CD4-positive, alpha-beta T cell treated with Interferon alpha-2 for 1 hour (primary cell): ENCODE measurements at regions not wholly inside any gene's neighbourhood (a gene's known extent, or its start where the extent isn't known, plus 50 kb on each side); places are given as distances from the start of the nearest gene placed in this dataset.

Experiments used
- DNase-seq, 2 donors: peaks; one replicate each; pipeline ENCODE4 v3.0.0-alpha.2; 2020 to 2022

DNA sequence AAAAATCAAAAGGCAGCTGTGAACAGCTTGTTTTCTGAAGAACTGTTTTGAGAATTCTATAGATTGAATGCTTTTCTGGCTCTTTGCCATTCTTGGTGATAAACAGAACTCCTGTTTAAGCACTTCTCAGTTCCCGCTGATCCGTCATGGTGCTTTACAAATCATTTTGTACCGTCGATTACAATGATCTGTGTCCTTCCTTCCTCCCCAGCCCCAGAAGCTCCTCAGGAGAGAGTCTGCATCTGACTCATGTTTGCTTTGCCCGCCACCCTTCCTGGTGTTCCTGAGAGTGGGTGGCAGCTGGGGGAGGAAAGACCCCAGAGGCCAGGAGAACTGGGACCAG lies 538.6 kb upstream of the MARCKS start:
- DNase-seq, result no peak

DNA sequence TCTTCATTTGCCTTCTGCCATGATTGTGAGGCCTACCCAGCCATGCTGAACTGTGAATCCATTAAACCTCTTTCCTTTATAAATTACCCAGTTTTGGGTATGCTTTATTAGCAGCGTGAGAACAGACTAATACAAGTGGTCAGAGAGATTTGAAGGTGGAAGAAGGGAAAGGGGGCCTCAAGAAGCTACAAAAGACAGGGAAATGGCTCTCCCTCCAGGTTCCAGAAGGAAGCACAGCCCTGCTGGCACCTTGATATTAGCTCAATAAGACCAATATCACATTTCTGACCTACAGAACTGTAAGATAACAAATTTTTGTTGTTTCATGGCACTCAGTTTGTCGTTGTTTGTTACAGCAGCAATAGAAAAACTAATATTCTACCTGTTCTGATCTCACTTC lies 536.5 kb upstream of the MARCKS start:
- DNase-seq, result no peak

DNA sequence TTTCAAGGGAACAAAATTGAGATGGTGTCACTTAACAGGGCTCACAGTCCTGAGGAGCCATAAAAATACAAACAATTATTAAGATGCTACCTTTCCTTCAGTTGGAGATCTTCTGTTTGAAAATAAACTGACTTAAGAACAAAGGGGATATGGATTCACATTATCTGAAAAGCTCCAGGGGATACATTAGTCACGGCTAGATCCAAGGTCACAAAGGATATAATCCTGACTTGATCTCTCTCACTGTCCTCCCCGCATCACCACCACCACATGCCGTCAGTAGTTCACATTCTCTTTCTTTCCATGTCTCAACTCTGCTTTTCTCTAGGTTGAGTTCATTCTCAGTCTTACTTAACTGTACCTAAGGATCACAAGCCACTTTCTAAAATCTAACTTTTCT lies 530.4 kb upstream of the MARCKS start:
- DNase-seq, result no peak

DNA sequence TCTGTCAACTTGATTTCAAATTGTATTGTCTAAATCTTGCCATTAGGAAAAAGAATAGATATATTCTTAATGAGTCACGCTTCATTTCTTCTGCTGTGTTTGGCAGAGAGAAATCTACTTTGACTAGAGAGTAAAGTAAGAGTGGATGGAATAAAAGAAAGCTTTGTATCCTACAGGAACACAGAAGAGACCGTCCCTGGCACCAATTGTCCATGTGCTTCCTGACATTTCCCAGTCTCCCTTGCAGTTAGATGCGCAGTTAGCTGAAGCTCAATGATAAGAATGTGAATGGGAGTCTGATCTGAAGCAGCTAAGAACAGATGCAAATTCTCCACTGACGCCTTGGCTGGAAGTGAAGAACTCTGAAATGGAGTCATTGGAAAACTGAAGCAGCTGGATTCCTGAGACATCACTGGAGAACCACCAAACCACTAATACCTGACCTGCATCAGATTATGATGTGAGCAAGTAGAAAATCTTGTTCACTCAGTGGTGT lies 528.2 kb upstream of the MARCKS start:
- no peak for DNase-seq

DNA sequence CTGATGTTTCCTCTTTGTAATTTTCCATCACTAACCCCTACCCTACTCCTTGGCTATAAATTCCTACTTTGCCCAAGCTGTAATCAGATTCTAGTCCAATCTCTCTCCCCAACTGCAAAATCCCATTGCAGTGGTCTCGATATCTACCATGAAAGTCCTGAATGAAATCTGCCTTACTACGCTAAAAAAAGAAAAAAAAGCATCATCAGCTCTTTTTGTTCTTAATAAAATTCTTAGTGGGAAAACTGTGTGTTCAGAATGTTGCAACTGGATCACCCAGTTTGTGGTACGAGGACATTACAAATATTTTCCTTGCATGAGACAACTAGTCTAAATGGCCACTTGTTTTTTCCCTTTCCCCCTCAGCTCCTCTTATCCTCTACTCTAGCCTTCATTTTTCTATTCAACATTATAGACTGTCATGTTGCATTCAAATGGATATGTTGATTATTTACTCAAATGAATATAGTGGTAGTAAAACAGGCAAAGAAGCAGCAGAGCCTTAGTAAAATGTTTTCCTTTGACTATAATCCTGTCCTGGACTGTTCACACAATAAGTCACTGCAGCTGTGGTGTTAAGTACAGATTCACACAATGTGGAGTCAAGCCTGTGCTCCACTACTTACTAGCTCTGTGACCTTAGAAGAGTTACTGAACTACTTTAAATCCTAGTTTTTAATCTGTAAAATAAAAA lies 527.1 kb upstream of the MARCKS start:
- no peak for DNase-seq

DNA sequence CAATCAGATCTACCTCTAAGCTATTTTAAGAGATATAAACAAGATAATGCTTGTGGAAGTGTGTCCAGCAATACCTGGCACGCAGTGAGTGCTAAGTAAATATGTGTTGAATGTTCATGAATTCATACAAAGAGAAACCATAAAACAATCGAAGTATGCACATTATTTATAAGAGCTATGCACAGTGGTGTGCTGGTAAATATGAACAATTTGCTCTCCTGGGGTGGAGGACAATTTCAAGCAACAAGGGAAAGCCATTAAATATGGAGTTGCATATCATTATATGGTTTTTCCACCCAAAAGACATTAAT lies 526.6 kb upstream of the MARCKS start:
- no peak for DNase-seq

DNA sequence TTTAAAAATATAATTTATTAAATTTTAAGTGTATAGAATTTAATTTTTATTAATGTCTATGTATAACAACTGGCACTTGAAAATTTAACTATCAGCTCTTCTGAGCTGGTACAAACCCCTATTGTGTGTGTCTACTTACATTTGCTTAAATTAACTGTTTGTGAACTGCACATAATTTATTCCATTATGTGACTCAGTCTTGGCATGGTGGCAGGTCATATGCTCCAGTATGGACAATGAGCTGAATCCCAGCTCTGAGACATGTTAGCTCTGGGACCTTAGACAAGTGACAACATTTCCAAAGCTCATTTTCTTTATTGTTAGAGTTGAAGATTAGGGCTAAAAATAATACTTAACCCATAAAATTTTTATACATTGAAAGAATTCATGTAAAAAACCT lies 526.1 kb upstream of the MARCKS start:
- DNase-seq, result no peak

DNA sequence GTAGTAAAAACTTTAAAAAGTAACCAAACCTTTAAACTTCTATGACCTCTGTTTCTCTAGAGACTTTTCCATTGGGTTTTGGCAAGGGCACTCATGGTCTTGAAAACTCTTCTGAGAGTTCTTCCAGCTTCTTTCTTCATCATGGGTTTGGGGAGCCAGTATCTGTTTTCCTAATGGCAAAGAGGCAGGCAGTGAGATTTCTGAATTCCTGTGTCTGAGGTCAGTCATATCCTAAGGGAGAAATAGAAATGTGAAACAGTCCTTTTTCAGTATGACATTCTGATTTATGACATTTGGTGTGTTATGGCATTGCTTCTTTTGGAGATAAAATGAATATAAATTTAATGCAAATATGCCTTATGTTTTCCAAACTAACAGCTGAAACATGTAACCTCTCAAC lies 518.5 kb upstream of the MARCKS start:
- no peak for DNase-seq

DNA sequence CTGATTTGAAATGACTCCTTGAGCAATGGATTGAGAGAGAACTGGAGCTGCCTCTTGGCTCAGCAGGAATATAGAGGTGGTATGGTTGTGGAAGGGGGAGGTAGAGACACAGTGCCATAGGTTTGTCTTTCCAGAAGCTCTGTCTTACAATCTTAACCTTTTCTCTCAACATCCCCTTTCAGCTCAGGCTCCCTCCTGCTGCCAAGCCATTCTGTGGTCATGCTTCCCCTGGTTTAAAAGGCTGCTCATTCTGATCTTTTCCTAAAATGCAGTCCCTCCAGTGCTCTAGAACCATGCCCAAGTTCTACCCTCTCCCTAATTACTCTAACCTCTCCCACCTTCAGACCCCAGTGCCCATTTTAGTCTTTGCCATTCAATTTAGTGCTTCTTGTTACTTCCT lies 517.9 kb upstream of the MARCKS start:
- no peak for DNase-seq

DNA sequence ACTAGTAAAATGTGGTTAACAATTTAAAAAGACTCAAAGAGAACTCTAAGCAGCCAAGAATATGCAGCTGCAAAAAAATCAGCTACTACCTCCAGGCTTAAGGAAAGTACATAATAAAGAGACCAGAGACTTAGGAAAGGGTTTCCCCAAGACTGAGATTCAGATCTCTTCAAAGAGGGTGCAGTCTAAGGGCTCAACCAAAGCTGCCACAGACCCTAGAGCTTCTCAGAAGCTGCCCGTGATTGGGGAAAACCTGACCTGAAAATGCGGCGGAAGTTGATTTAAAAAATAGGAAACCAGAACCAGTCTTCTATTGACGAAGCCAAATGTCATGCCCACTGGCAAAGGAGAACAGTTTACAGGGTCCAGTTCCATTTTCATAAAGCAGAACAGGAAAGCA lies 516.8 kb upstream of the MARCKS start:
- no peak for DNase-seq

DNA sequence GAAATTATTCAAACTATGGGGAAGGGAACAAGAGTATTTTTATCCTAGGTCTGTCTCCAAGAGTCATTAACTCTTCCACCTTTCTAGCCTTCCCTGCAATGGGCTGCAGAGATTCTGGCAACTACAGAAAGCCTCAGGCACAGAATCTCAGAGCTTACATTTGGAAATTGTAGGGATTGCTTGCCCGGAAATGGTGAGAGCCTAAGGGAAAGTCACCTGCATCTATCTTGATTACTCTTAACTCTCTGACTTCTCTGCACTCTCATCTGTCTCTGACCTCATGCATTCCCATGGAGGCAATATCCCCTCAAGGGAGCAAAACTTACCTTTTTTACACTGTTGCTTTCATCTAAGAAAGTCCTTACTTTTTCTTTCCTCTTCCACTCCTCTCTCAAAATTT lies 513.2 kb upstream of the MARCKS start:
- DNase-seq, result no peak

DNA sequence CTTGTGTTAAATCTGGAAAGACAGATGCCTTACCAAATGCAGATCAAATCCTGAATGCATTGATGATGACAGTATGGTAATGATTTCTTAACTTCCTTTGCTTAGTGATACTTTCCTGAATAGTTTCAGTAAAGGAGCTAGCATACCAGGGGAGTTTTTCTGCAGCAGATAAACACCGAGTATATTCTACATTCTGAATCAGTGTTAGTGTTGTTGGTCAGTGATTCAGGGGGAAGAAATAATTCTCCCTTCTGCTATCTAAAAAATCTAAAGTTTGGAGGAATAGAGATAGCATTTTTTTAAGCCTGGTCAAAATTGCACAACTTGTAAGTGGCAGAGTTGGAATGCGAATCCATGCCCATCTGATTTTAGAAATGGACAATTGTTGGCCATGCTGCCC lies 512.2 kb upstream of the MARCKS start:
- no peak for DNase-seq

DNA sequence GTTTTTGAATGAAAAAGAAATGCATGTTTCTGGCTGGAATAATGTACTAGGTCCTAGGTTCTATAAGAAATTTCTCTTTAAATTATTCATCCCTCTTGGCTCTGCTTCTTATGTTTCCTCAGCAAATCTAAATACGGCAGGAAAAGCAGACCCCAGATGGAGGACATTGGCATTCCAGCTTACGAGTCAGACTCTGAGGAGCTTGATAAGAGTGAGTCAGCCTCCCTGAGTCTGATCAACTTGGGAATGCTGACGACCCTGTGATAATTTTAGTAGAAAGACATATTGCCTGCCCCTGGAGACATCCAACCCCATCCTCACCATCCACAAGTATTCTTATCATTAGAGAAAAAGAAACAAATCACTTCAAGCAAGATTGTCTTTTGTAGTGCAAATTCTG lies 509.7 kb upstream of the MARCKS start:
- DNase-seq, result no peak

DNA sequence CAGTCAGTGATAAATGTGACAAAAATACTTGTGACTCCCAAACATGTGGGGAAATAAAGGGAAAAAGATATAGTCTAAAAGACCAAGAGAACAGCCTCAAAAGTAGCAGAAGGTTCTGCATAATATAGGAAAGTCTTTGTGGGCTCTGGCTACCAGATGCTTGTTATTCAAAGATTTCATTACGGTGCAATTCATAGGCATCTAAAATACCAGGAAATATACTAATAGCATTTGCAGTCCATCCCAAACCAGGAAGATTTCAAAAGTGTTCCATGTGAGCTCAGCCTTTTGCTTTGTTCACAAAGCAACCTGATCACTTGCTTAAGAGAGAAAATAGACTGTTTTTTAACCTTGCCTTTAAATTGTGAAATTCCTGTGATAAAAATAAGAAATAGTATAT lies 506.7 kb upstream of the MARCKS start:
- no peak for DNase-seq

DNA sequence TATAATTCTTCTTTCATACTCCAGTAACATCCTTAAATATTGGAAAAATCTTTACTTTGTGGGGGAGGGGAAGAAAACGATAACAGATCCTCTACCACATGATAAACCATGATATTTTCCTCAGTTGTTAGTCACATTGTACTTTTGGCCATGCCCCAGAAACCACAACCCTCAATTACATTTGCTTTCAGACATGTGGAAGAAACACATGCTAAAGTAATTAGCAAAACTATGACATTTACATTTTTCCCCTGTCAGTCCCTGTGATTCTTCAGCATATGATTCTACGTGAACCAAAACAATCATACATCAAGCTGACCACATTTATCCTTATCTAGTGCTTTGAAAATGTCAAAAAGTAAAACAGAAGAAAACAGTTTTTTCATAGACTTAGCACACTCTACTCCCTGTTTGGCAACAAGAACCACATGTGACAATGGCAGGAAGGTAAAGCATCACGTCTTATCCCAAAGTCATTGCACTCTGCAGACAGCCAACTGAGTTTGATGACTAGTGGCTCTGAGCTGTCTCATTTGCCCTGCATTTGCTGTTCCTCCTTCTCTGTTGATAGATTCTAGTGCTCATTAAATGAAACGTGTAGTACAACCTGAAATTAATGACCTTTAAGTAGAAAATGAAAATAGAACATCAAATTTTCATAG lies 505.8 kb upstream of the MARCKS start:
- DNase-seq, result no peak

DNA sequence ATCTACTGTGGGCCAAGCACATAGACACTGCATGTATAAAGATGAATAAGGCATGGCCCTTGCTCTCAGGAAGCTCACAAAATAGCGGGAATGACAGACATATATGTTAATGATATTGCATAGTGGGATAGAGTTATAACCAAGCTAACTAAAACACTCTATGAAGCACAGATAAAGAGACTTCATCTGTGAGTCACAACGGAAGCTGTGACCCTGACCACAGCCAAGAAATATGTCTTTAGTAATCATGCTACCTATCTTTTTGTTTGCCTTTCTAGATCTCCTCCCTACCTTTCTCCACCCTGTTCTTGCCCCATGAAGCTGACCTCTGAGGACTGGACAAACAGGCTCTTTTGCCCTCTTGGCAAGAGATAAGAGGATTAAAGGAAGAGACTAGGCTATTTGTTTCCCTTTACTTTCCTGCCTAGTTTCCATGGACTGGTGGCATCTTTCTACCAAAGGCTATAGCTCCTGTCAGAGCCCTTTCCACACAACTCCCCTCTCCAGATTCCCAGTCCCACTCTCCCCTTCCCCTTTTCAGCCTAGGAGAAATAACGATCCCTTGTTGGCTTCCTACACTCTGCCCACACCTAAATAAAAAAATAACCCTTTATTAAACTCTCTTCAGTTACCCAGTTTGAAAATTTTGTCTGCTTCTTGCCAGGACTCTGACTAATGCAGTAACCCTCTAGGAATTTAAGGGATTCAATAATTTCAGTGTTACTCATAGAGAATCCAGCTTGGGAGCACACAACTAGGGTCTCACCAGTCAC lies 504.9 kb upstream of the MARCKS start:
- no peak for DNase-seq

DNA sequence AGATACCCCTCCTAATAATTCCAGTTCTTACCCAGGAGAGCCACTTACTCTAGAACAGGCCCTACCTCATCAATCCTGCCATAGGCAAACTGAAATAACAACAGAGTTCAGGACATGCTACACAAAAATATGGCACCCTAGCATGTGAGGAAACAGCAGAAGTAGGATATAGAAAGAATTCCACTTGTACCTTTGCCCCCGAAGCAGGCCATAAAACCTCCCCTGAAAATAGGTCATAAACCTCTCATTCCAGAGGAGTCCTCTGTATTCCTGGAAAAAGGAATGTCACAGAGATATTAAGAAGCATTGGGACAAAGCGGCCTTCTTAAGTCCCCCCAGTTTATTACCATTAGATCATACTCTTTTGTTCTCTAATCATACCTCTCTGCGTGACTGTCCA lies 504.3 kb upstream of the MARCKS start:
- DNase-seq, result no peak

DNA sequence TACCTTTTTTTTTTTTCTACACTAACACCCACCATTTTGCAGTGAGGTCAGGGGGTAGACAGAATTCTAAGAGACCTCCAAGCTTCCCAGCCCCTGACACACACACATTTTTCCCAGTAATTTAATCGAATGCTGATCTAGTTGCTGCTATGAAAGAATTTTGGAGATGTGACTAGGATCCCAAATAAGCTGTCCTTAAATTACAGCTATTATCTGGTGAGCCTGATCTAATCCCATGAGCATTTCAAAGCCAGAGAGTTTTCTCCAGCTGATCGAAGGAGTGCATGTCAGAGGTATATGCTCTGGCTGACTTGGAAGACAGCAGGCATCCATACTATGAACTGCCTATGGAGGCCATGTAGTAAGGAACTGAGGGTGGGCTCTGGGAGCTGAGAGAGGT lies 503.8 kb upstream of the MARCKS start:
- no peak for DNase-seq

DNA sequence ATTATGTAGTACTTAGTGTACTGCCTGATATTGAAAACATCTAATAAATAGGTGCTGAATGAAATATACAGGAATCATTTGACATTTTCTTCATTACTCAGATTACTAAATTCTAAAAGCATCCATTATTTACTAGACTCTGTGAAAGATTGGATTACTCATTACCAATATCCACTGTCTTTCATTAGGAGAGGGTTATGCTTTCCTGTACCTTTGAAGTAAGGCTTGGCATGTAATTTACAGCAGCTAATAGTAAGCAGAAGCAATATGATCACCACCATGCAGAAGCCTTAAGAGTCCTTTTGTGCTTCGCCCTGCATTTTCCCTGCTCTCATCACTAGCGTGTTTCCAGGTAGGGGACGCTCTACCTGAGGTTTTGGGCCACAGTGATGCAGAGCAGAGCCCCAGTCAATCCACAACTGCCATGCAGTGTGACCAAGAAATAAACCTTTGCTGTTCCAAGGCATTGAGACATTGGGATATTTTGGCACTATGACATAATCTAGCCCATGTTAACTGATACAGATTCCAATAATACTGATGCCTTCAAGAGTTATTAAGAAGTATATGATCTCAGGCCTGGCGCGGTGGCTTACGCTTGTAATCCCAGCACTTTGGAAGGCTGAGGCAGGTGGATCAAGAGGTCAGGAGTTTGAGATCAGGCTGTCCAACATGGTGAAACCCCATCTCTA lies 502.8 kb upstream of the MARCKS start:
- DNase-seq, result no peak

DNA sequence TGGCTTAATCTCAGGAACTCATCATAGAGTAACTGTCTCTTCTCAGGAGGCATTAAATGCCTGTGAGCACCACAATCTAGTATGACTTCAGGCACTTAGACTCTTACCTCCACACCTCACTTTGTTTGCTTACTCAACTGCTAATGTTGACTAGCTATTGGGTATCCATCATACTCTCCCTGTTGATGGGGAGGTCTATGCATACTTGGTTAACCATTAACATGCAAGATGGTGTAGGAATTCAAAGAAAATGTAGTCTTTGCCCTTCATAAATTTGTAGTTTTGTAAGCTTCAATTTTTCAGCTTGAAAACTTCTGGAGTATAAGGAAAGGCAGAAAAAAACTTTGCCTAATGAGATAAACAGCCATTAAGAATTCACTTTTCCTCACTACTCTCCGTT lies 501.0 kb upstream of the MARCKS start:
- no peak for DNase-seq

DNA sequence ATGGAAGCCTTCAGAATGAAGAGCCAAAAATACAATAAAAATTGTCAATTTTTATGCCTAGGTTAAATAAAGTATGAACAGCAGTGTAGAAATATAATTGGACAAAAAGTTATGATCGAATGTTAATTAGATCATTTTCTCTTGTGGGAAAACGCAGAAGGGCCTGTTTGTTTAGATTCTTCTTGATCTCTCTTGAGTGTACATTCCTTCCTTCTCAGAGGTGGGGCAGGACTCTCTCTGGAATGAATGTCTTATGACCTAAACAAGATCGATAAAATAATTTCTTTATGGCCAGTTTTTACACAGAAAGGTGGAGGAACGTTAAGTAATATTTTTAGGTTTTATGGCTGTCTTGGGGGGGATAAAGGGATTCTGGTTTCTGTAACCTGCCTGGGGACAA lies 500.1 kb upstream of the MARCKS start:
- no peak for DNase-seq

DNA sequence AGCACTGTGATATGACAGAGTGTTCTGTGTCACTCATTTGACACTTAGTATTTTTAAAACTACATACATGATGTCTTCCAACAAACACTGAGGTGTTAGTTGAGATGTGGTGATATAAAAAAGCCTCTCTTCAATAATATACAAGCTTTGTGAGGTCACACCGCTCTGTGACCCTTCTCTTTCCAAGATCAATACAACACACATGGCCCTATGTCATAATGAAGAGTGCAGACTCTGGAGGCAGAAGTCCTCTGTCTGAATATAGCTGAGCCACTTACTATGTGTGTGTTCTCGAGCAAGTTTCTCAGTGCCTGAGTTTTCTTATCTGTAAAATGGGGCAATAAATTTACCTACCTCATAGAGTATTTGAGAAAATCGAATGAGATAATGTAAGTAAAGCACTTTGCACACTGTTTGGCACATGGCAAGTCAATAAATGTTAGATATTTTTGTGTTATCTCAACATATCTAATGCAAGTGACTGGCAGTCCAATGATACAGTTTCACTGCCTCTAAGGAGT lies 499.0 kb upstream of the MARCKS start:
- DNase-seq, result no peak
